ENCODE measurements at regions not wholly inside any gene's neighbourhood (a gene's known extent, or its start where the extent isn't known, plus 50 kb on each side); places are given as distances from the start of the nearest gene placed in this dataset.

- peak overlapping the region; percentile 54 for H3K4me2 ChIP-seq
Measured at GRCh38 chr2:18356676-18357075, 203.8 kb downstream of the RDH14 start.

DNA sequence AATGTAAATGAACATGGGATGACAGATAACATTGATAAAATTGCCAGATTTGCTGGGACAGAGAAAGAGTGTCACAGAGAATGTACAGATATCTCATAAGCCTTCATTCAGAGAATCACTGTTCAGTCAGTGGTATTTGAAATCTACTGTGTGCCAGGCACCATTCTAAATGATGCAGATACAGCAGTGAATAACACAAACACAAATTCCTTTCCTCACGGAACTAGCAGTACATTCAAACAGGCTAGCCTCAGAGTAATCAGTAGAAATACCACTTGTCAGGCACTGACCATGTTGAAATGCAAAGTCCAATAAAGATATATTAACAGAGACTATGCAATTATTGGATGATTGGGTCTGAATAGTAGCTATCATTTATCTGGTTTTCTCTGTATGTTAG is 211.0 kb downstream of the RDH14 start:
- Histone ChIP-seq H3K27ac (no peak overlapping the region), H3K9me3 (no peaks in the 10 kb centered on the region), H3K4me3 (no peak overlapping the region), H3K4me1 (peaks cover 10% of the 10 kb centered on the region; the same call in 1 of the 3 replicates), H3K4me2 (no peak overlapping the region)
- FAIRE-seq (peak; percentile 56), DNase-seq (ENCODE audit: low read depth in 1 of 2, low spot score in 1 of 2) (no peak), ATAC-seq (no peak)
- ChIA-PET CTCF (no interaction called here), POLR2A (no interaction called here)
- TF ChIP-seq ZFP36 (IDR thresholded peaks at IDR 0.05; ENCODE audit: borderline replicate concordance, partially characterized antibody) (no peak), CBX8 (IDR thresholded peaks at IDR 0.05) (no peak), ATOH8 (CRISPR knock-in tag; IDR thresholded peaks at IDR 0.05; ENCODE audit: low read depth) (no peak), RAD21 (conservative IDR thresholded peaks at IDR 0.05 in 1 of 2, IDR thresholded peaks at IDR 0.05 in 1 of 2) (no peak), CHD2 (IDR thresholded peaks at IDR 0.05; ENCODE audit: low read length, partially characterized antibody) (no peak), KDM5A (IDR thresholded peaks at IDR 0.05) (no peak), TP53 (CRISPR knock-in tag; IDR thresholded peaks at IDR 0.05) (no peak), EP300 (IDR thresholded peaks at IDR 0.05) (no peak), EHF (CRISPR knock-in tag; IDR thresholded peaks at IDR 0.05) (no peak), JUNB (IDR thresholded peaks at IDR 0.05) (no peak), CEBPB (IDR thresholded peaks at IDR 0.05) (no peak), HEYL (CRISPR knock-in tag; IDR thresholded peaks at IDR 0.05) (no peak), ESRRA (IDR thresholded peaks at IDR 0.05; ENCODE audit: borderline replicate concordance, low read length) (no peak)
- TF ChIP-seq, protein P1, sequence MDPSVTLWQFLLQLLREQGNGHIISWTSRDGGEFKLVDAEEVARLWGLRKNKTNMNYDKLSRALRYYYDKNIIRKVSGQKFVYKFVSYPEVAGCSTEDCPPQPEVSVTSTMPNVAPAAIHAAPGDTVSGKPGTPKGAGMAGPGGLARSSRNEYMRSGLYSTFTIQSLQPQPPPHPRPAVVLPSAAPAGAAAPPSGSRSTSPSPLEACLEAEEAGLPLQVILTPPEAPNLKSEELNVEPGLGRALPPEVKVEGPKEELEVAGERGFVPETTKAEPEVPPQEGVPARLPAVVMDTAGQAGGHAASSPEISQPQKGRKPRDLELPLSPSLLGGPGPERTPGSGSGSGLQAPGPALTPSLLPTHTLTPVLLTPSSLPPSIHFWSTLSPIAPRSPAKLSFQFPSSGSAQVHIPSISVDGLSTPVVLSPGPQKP (IDR thresholded peaks at IDR 0.05; ENCODE audit: low read depth, low read length), result no peak
- 79% methylated on average over 1 of the region's 1 CpG for WGBS (ENCODE audit: missing lambda C conversion rate)

More at GRCh38 chr2:18356676-18357075, 203.8 kb downstream of the RDH14 start:
- Histone ChIP-seq H3K9me3 (no peaks in the 10 kb centered on the region), H3K4me3 (no peak overlapping the region), H3K4me1 (peaks cover 9% of the 10 kb centered on the region; the same call in 2 of the 3 replicates), H3K27ac (no peak overlapping the region; a peak in 1 of 6 replicates)
- POLR2A ChIA-PET, result no interaction called here
- peak in 1 of 2 experiments; percentile 34 for DNase-seq (ENCODE audit: low read depth in 1 of 2, low spot score in 1 of 2)
- CTCF ChIA-PET, result no interaction called here
- TF ChIP-seq FOSL2 (IDR thresholded peaks at IDR 0.05) (no peak), FOSL2 (CRISPR knock-in tag; IDR thresholded peaks at IDR 0.05) (peak; percentile 26; the same call in 1 of the 2 replicates), JUNB (IDR thresholded peaks at IDR 0.05) (no peak)
- FAIRE-seq, result no peak
- 17% methylated on average over 2 of the region's 2 CpGs for WGBS (ENCODE audit: missing lambda C conversion rate)
- ATAC-seq, result peak; percentile 63 to 87; a peak in 4 of 6 replicates

DNA sequence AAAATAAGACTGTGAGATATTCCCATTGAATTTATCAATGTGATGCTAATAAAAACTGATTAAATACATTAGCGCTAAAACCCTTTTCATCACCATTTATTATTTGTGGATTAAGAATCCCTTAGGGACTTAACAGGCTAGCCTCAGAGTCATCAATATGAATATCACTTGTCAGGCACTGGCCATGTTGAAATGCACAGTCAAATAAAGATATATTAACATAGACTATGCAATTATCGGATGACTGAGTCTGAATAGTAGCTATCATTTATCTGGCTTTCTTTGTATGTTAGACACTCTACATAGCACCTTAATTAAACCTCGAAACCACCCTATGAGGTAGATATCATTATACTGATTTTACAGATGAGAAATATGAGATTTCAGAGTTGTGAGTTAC is 213.6 kb downstream of the RDH14 start:
- POLR2A ChIA-PET, result no interaction called here
- DNase-seq (ENCODE audit: low read depth in 1 of 2, low spot score in 1 of 2) (no peak), FAIRE-seq (no peak), ATAC-seq (no peak)
- CTCF ChIA-PET, result interaction anchor here (2.2 kb wide), 1 partner anchor 31 kb away, joined by 7 read pairs; no protein-coding TSS in a partner anchor
- Histone ChIP-seq H3K4me2 (no peak overlapping the region), H3K9me3 (no peaks in the 10 kb centered on the region), H3K4me1 (peaks cover 10% of the 10 kb centered on the region; the same call in 1 of the 3 replicates), H3K4me3 (no peak overlapping the region), H3K27ac (no peak overlapping the region)
- WGBS (ENCODE audit: missing lambda C conversion rate), result 85% methylated on average over 3 of the region's 3 CpGs
- TF ChIP-seq HMGXB4 (CRISPR knock-in tag; IDR thresholded peaks at IDR 0.05; ENCODE audit: borderline replicate concordance), result no peak
- no peak for TF ChIP-seq HOXB5 (CRISPR knock-in tag; IDR thresholded peaks at IDR 0.05)
- TF ChIP-seq ZFP36 (IDR thresholded peaks at IDR 0.05; ENCODE audit: borderline replicate concordance, partially characterized antibody), result no peak
- no peak for TF ChIP-seq CHD2 (IDR thresholded peaks at IDR 0.05; ENCODE audit: low read length, partially characterized antibody)
- TF ChIP-seq BHLHE40 (IDR thresholded peaks at IDR 0.05; ENCODE audit: low read depth, low read length), result no peak
- no peak for TF ChIP-seq HEYL (CRISPR knock-in tag; IDR thresholded peaks at IDR 0.05)
- no peak for TF ChIP-seq CBX8 (IDR thresholded peaks at IDR 0.05)
- no peak for TF ChIP-seq CTCF (IDR thresholded peaks at IDR 0.05)
